Left kidney (tissue), 1 donor: ENCODE measurements at regions not wholly inside any gene's neighbourhood (a gene's known extent, or its start where the extent isn't known, plus 50 kb on each side); places are given as distances from the start of the nearest gene placed in this dataset.
"Not testable (repeated sequence)": the region's sequence is repeated elsewhere in the genome, so short reads cannot be mapped to it uniquely, and the experiment has no call there.

Experiments used
- DNase-seq: peaks from one replicate; pipeline ENCODE4 v3.0.0-alpha.2; 2013

DNA sequence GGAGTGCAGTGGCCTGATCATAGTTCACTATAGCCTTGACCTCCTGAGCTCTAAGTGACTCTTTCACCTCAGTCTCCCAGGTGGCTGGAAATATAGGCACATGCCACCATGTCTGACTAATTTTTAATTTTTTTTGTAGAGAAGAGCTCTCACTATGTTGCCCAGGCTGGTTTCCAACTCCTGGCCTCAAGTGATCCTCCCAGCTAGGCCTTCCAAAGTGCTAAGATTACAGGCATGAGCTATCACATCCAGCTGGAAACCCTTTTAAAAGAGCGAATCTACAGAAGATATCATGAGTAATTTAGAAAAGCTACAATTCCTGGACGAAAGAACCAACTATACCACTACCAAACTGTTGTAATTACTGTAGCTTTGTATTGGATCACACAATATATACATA, 394.4 kb upstream of the AUTS2 start:
- DNase-seq: no peak

DNA sequence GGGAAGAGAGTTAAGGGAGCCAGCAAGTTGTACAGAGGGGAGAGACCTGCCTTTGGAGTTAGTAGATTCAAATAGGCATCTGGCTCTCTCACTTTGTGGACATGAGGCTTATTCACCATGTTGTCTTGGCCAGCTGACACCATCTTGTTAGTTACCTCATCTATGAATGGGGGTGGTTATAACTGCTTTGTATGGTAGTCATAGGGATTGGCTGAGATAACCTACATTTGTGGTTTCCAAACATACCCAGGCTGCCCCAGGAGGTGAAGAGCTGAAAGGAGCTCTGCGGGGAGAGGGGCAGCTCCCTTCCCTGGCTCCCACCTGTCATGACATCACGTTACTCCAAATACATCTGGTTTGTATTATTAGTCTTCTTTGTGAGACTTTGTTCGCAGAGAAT, 393.3 kb upstream of the AUTS2 start:
- DNase-seq: no peak

GRCh38 chr7:69205581-69205980, 392.7 kb upstream of the AUTS2 start:
- no peak for DNase-seq

- no peak for DNase-seq
These were observed 390.0 kb upstream of the AUTS2 start for GRCh38 chr7:69208276-69208675.

- no peak for DNase-seq
These were observed 389.4 kb upstream of the AUTS2 start for GRCh38 chr7:69208848-69209247.

- no peak for DNase-seq
These were observed 386.9 kb upstream of the AUTS2 start for GRCh38 chr7:69211336-69211735.

GRCh38 chr7:69211739-69212138, 386.5 kb upstream of the AUTS2 start:
- DNase-seq: no peak

- no peak for DNase-seq
These were observed 384.4 kb upstream of the AUTS2 start for GRCh38 chr7:69213878-69214277.

DNA sequence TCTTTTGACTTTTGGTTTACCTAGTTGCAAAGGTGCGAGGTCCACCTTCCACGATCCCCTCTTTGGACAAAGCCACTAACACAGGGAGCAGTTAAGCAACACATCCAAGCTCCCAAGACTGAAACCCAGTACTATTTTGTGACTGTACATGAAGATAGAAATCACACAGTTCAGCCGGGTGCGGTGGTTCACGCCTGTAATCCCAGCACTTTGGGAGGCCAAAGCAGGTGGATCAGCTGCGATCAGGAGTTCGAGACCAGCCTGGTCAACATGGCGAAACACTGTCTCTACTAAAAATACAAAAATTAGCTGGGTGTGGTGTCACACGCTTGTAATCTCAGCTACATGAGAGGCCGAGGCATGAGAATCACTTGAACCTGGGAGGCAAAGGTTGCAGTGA, 382.8 kb upstream of the AUTS2 start:
- DNase-seq: not testable (repeated sequence)

GRCh38 chr7:69217516-69218350, 380.5 kb upstream of the AUTS2 start:
- DNase-seq: no peak

DNA sequence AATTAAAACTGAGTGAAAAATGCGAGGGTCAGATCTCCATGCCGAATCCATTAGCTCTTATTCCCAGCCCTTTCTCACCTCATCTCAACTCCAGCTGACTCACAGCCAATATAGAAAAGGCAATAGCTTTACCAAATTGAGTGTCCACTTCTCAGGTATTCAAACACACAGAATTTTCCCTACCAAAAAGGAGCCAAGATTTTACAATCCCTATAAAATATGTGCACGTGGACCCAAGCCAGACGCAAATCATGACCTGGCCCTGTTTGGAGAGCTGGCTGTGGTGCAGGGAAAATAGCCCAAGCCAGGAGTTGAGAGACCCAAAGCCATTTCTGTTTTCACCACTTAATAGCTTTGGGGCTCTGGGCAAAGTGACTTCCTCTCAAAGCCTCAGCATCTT, 379.7 kb upstream of the AUTS2 start:
- DNase-seq: no peak

DNA sequence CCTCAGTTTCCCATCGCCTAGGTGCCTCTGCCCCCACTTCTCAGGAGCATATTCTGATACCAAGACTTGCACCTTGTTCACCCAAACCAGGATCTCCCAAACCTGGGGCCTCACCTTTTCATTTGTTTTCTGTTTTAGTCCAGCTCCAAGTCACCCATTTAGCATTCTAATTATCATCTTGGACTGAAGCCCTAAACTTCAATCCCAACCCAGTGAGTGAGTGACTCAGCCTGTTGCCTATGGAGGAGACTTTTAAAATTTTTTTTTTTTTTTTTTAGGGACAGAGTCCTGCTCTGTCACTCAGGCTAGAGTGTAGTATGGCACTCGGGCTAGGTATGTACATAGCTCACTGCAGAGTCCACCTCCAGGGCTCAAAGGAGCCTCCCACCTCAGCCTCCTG, 378.9 kb upstream of the AUTS2 start:
- no peak for DNase-seq

- DNase-seq: no peak
These were observed 372.9 kb upstream of the AUTS2 start for GRCh38 chr7:69225259-69225943.

- no peak for DNase-seq
These were observed 370.0 kb upstream of the AUTS2 start for GRCh38 chr7:69228212-69228811.

GRCh38 chr7:69232445-69233376, 365.6 kb upstream of the AUTS2 start:
- peak; percentile 49 for DNase-seq

GRCh38 chr7:69237541-69237940, 360.7 kb upstream of the AUTS2 start:
- no peak for DNase-seq

GRCh38 chr7:69243016-69243415, 355.3 kb upstream of the AUTS2 start:
- no peak for DNase-seq

- DNase-seq: no peak
These were observed 353.6 kb upstream of the AUTS2 start for GRCh38 chr7:69244701-69245100.

GRCh38 chr7:69245646-69246045, 352.6 kb upstream of the AUTS2 start:
- DNase-seq: no peak

DNA sequence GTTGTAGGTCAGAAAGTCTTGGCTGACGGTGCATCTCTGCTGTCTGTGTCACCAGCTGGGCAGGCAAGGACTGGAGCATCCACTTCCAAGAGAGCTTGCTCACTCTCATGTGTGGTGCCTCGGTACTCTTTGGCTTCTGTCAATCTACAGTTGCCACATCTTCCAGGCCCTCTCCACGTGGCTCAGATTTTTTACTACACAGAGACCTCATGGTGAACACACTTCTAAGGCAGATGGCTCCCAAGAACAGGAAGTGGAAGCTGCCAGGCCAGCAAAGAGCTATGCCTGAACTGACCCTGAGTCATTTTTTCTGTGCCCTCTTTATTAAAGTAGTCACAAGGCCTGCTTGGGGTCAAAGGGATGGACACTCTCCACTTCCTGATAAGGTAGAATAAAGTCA, 351.5 kb upstream of the AUTS2 start:
- no peak for DNase-seq

DNA sequence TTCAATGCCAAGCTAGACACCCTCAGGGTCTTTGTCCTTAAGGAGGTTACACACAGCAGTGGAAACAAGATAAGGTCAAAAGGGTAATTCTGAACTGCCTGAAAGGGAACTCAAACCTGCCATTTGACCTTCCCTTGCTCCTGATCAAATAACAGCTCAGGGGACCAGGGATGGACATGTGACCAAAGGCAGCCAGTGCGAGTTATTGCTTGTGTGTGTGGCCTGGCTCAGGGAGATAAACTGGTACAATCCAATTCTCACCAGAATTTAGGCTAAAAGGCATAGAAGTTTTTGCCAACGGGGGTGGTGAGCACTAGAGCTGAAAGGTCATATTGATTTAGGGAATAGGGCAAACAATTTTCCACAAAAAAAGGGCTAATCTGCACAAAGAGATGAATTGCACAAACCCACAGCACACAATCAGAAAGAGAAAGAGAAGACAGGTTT, 349.9 kb upstream of the AUTS2 start:
- not testable (repeated sequence) for DNase-seq

GRCh38 chr7:69250958-69251357, 347.3 kb upstream of the AUTS2 start:
- no peak for DNase-seq
